Spleen (tissue), 7 donors: ENCODE measurements at regions not wholly inside any gene's neighbourhood (a gene's known extent, or its start where the extent isn't known, plus 50 kb on each side); places are given as distances from the start of the nearest gene placed in this dataset.
"Not testable (repeated sequence)": the region's sequence is repeated elsewhere in the genome, so short reads cannot be mapped to it uniquely, and the experiment has no call there.

Experiments
- CTCF ChIP-seq, 11 experiments: fragments of 200-600 bp in 7 of 11; fragments of 450-650 bp in 4 of 11; sonication (generic) in 4 of 11; IDR thresholded peaks in 8 of 11; conservative IDR thresholded peaks in 3 of 11; 1 replicate in 7 of 11; 2 replicates in 4 of 11; pipeline versions ENCODE4 v1.4.0 to v1.8.0; 2016 to 2021; ENCODE audit warnings: antibody characterized with exemption in 11 of 11, inconsistent platforms in 4 of 11, mild to moderate bottlenecking in 1 of 11
- POLR2AphosphoS5 ChIP-seq, 3 donors: sonication (generic); formaldehyde crosslinking; IDR thresholded peaks; one replicate each; pipeline ENCODE4 v1.5.1; 2017; ENCODE audit warnings: antibody characterized with exemption in 3 of 3
- donor health status: DM: no; HTN: no; CAD: no; lungs with moderate emphysema.
- donor health status: DM: no; HTN: no; CAD: no.
- donor health status: DM: no; HTN: no; CAD: no.

DNA sequence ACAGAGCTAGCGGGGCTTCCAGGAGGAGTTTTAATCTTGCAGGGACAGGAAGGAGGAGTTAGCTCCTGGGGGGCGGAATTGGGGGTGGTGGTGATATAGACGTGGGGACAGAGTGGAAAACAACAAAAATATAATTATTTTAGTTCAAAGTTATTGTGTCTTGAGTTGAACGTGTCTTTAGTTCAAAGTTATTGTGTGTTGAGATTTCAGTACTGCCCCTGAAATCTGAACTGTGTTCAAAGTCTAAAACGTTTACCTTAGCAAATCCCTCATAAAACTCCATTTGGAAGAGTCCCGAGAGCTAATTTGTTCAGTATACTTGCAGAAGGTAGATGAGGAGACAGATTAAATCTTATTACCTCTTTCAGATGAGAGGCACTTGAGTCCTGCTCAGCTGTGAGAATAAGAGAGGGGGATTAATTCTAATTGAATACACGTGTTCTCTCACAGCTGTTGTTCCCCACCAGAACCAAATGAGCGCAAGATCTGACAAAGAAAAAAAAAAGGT, 132.4 kb upstream of the ALDH3B2 start:
- not testable (repeated sequence) for TF ChIP-seq CTCF (IDR thresholded peaks at IDR 0.05 in 8 of 11, conservative IDR thresholded peaks at IDR 0.05 in 3 of 11); POLR2AphosphoS5 (IDR thresholded peaks at IDR 0.05)
